AML-193 (cell line): ENCODE measurements at regions not wholly inside any gene's neighbourhood (a gene's known extent, or its start where the extent isn't known, plus 50 kb on each side); places are given as distances from the start of the nearest gene placed in this dataset.

Experiments
- DNase-seq, 2 experiments: peaks; one replicate each; lab custom pipeline; 2025; lab: John Stamatoyannopoulos, UW

DNA sequence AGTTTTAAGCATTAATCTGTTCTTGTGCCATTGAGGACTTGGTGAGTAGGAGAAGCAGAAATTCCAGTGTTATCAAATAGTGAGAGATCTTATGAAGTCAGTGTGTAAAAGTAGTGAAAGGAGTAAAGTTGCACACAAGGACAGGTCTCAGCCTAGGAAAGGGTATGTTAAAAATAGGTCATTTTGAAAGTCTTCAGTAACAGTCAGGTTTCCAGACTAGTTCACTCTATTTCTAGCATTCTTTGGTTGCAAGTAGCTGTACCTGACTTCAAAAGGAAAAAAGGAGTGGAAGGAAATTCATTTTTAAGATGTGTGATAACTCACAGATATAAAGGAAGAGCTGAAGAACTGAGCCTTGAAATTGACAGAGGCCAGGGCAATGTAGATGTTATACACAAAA, 250.1 kb upstream of the SATB1 start:
- DNase-seq = no peak

DNA sequence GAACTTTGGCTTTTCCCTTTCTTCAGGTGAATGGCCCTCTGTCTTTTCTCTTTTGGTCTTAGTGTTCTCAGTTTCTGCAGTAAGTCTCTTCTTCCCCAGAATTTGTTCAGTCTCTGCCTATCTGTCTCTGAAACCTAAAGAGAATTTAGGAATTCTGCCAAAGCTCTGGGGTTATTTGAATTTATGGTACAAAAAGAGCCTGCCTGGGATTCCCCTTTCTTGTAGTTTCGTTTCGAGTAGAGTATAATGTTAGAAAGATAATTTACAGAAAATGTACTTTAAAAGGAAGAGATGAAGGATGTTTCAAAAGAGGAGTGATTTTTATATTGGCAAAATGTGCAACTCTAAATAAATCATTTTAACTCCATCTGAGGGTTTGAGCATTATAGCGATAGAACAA, 247.4 kb upstream of the SATB1 start:
- DNase-seq = no peak

DNA sequence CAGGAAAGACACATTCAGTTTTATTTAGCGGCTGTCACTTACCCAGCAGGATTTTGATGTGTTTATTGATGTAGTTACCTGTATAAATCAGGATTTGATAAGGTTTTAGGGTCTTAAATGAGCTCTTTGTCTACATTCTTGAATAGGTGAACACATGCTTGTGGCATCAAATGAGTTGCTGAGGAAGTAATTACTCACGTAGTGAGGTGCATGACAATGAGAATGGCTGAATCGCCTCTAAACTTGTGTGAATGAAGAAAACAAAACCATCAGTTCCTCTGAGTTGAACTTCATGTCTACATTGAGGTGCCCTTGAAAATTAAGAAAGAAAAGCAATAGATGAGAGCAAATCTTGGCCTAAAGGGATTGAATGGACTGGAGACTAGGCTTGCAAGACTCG, 245.6 kb upstream of the SATB1 start:
- DNase-seq = no peak

GRCh38 chr3:18669374-18669773, 244.2 kb upstream of the SATB1 start:
- no peak for DNase-seq

DNA sequence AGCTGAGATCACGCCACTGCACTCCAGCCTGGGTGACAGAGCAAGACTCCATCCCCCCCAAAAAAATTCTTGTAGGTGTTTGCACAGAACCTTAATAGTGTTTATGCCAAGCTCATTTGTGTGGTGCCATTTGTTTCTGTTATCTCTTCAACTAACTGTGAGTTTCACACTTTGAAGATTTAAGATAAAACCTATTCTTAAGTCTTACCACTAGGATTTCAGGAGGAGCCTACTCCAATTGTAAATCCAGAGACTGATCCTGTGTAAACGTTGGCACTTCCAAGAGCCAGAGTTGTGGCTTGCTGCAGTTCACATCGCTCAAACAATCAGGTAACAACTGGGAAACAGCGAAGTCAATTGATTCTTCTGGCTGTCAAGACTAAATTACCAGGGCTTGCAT, 242.4 kb upstream of the SATB1 start:
- no peak for DNase-seq

DNA sequence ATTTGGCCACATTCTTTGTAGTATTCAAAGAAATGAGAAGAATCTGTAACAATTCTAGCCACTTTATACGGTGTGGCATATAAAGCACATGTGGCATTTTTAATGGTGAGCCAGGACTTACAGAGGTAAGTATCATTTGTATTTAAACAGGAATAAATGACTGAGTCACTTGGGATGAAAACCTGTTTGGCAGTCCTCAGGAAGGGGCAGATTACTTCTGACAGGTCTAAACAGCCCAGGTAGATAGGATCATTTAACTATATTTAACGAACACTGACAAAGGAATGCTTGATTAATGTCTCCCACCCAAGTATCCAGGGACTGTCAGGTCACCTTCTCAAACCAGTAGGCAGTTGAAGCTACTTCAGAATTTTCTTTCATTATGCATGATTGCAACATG, 241.5 kb upstream of the SATB1 start:
- no peak for DNase-seq

DNA sequence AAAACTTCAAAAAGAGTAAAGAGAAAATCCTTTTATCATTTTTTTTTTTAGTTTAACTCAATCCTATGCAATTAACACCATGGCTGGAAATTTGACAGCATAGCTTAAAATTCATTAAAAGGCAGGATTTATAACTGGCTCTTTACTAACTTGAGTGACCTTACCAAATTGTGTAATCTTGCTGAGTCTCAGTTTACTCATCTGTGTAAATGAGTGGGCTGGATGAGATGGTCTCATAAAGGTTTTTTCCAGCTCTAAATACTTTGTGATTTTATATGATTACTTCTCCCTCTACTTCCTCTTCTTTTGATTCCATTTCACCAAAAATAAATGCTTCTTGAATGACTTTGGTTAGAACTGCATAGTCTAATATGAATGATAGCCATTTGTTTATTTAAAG, 234.9 kb upstream of the SATB1 start:
- DNase-seq = no peak

DNA sequence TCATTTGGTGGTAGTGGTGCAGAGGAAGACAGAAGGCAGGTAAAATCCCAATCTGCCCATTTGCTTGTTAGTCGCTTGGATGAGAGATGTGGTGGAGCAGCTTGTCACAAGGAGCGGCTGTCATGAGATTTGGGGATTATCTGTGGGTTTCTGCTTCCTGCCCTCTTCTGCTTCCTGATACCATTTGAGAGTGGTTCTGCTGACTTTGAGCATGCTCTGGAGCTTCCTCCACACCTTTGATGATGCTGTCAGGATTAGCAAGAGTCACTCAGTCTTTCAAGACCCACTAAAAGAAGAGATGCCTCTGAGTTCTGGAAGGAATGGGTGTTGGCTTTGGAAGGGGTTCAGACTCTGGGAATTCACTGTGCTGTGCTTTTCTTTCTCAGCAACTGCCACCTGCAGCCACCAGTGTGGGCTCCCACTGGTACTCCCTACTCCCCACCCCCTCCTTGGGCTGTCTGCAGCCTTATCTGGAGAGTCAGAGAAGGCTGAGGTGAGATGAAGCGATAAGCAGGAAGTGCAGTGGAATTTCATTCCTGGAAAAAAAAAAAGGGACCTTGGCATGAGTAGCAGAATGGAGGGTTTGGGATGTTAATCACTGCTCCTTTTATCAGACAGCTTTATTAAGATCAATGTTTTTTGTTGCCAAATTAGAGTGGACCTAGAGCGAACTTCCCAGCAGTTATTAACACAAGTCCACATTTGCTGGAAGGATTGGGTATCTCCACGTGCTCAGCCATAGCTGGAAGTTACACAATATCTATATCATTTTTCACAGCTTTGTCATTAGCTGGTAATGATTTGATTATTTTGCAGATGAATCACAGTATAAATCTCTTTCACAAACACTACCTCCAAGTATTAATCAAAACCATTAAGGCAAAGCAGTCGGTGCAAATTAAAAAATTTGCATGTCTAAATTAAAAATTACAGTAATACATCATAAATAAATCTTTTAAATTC, 233.0 kb upstream of the SATB1 start:
- no peak for DNase-seq

DNA sequence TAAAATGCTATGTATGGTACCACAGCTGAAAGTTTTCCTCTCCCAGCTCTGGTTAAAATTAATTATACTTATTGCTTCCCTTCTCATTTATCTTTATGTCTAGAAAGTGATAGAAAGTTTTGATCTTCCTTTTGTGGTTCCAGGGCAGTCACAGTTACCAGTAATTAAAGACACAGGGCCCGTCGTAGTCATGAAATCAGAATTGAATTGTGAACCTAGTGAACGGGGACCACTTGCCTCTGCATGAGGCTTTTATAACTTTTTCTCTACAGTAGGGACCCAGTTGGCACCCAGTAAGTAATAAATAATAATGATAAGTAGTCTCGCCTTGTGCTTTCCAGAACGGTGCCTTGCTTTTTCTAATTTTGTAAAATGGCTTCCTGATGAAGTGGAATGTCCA, 231.7 kb upstream of the SATB1 start:
- DNase-seq = no peak

DNA sequence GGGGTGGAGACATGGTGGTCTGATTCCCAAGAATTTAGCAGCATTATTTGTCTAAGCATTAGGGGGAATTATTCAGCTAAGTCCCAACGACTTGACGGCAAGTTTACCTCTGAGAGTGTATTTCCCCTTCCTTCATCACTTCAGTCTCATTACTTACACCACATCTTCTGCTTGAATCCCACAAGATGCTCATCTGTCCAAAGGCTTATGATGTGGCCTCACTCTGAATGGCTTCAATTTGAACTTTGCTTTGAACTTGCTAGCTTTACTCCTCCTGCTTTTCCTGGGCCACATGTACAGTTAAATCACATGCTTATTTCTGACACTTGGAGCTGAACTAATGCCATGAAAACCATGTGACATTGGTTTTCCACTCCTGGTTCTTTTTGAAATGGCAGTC, 231.3 kb upstream of the SATB1 start:
- DNase-seq = no peak

DNA sequence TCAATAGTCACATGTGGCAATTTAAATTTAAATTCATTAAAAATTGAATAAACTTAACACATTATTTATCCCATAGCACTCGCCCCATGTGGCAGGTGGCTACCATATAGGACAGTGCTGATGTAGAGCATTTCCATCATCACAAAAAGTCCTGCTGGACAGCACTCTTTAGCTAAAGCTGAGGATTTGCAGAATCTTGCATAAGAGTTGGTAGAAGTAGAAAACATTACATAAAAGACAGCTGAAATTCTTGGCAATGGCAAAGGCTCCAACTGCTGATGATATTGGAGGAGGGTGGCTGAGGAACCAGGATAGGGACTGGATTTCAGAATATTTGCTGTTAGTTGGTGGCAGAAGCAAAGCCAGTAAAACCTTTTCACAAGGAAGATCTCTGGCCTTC, 230.7 kb upstream of the SATB1 start:
- no peak for DNase-seq

DNA sequence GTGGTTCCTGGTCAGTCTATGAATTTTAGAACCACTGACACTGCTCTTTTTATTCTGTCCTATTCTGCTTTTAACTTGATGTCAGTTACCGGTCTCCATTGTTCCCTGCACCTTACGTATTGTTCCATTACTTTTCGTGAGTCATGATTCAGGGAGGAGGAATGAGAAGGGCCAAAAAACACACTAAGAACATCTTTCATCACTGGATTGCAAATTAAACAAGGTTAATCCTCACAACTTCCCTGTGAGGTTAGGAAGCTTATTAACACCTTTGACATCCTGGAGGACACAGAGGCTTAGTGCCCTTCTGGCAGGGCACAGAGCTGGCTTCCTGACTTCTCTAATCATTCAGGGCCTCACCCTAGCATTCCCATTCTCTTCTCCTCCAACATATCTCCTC, 227.6 kb upstream of the SATB1 start:
- no peak for DNase-seq

GRCh38 chr3:18650731-18651130, 225.6 kb upstream of the SATB1 start:
- no peak for DNase-seq

DNA sequence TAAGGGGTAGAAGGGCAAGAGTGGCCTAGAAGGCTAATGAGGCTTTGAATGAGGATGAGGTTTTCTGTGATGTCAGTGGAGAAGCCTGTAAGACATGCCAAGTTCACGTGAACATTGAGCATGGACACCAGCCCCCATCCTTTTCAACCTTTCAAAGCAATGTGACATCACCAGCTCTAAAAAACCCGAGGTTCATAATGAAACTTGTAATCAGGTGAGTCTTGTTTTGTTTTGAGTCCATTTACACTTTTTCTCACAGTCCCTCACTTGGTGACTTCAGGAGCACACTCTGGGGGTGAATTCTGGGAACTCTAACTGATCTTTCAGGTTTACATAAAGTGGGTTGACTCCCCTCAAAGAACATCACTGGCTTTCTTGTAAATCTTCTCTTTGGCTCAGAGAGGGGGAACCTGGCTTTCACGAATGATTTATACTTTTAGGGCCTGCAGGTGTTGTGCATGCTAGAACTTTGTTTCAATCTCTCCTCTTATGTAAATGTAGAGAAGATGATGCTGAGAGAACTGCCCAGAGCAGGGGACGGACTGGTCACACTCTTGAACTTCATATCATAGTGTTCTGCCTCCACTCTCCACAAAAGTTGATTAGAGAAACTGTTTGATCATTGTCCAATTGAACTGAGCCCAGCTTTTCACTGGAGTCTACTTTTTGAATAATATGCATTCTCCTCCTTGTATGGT, 224.7 kb upstream of the SATB1 start:
- no peak for DNase-seq

- no peak for DNase-seq
These were observed 223.8 kb upstream of the SATB1 start for GRCh38 chr3:18648868-18649462.

- DNase-seq = no peak
These were observed 223.0 kb upstream of the SATB1 start for GRCh38 chr3:18648159-18648558.

GRCh38 chr3:18645619-18646018, 220.5 kb upstream of the SATB1 start:
- no peak for DNase-seq

DNA sequence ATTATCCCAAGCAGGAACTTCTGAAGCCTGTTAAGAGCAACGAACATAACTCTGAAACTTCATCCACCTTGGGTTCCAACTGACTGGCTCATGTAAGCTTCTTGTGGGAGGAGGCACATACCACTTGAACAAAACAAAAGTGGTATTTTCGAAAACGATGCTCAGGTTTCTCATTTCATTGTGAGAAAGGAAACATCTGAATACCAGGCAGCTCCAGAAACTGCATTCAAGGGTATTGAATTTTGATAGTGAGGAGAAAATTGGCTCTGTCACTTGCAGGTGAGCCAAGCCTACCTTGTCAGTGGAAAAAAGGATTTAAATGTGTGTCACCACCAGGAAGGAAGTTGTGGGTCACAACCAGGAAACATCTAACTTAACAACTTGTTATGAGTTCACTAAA, 218.1 kb upstream of the SATB1 start:
- DNase-seq = no peak

DNA sequence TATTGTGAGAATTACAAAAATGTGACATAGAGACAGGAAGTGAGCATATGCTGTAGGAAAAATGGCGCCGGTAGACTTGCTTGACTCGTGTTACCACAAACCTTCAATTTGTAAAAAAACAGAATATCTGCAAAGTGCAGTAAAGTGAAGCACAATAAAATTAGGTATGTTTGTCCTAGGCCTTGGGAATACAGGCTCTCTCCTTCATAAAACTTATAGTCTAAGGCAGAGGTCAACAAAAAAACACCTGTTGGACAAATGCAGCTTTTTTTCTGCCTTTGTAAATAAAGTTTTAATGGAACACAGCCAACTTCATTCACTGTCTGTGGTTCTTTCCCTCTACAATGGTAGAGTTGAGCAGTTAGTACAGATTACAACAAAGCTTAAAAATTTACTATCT, 216.8 kb upstream of the SATB1 start:
- no peak for DNase-seq

DNA sequence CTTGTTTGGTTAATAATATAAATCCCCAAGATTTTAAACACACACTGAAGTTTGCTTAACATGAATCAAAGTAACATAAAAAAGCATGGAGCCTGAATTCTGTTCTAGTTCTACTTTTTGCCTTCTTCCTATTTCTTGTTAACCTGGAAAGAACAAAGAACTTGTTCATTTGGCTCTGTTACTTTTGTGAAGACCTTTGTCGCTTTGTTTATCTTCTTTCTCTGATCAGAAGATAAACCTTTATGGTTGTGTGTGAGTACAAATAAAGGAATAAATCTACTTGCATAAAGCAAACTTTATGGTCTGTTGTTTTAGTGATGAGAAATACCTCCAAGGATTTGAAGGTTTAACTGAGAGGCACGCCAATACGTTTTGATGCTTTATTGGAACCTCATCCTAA, 210.1 kb upstream of the SATB1 start:
- no peak for DNase-seq

- DNase-seq = no peak
These were observed 209.3 kb upstream of the SATB1 start for GRCh38 chr3:18634461-18634860.

GRCh38 chr3:18633002-18633401, 207.9 kb upstream of the SATB1 start:
- DNase-seq = no peak

DNA sequence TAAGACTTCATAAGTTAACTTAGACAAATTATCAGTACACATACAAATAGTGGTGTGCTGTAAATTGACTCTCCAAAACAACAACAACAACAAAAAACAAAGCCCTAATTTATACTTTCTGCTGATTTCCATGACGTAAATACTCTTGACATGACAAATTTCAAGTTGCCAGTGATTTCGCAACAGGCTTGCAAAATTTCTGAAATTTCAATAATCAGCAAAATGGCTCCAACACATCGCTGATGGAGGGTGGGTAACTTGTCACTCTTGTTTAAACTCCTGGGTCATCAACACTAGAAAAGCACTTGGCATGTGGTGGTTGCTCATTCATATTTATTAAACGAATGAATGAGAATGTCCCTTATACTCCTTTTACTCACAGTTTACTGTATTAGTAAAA, 205.2 kb upstream of the SATB1 start:
- no peak for DNase-seq
